GM18873 (cell line): ENCODE measurements at regions not wholly inside any gene's neighbourhood (a gene's known extent, or its start where the extent isn't known, plus 50 kb on each side); places are given as distances from the start of the nearest gene placed in this dataset.
"Not testable (repeated sequence)": the region's sequence is repeated elsewhere in the genome, so short reads cannot be mapped to it uniquely, and the experiment has no call there.

Experiments
- ATAC-seq: cut with Tn5 transposase; IDR thresholded peaks from one replicate; pipeline ENCODE4 v1.9.1; 2021; ENCODE audit warnings: mild to moderate bottlenecking, moderate library complexity, moderate number of reproducible peaks; ENCODE audit not compliant: unreplicated experiment, low FRiP score

DNA sequence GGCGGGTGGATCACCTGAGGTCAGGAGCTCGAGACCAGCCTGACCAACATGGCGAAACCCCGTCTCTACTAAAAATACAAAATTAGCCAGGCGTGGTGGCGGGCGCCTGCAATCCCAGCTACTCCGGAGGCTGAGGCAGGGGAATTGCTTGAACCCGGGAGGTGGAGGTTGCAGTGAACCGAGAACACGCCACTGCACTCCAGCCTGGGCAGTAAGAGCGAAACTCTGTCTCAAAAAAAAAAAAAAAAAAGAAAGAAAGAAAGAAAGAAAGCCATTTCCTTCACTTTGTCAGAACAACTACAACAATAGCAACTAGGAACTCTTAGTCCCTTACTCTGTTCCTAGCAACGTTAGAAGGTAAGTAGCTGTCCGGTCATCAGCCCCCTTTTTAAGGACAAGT is 222.9 kb upstream of the JARID2 start:
- not testable (repeated sequence) for ATAC-seq

DNA sequence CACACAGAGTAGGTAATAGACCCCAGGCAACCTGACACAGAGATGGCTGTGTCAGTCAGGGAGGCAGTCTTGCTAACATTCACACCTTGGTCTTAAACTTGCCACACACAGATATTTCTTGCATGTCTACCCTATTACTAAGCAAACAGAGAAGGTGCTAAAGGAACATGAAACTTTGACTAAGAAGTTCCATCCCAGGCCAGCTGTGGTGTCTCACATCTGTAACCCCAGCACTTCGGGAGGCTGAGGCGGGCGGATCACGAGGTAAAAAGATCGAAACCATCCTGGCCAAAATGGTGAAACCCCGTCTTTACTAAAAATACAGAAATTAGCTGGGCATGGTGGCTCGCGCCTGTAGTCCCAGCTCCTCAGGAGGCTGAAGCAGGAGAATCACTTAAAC is 222.4 kb upstream of the JARID2 start:
- no peak for ATAC-seq

DNA sequence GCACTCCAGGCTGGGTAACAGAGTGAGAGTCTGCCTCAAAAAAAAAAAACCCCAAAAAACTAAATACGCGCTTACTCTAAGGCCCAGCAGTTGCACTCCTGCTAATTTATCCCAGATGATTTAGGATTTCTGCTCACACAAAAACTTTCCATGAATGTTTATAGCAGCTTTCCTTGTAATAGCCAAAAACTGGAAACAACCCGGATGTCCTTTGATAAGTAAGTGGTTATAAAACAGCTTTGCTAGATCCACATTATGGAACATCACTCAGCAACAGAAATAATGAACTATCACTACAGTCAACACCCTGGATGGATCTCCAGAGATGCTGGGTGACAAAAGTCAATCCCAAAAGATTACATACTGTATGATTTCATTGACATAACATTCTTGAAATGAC is 220.4 kb upstream of the JARID2 start:
- ATAC-seq, result no peak

DNA sequence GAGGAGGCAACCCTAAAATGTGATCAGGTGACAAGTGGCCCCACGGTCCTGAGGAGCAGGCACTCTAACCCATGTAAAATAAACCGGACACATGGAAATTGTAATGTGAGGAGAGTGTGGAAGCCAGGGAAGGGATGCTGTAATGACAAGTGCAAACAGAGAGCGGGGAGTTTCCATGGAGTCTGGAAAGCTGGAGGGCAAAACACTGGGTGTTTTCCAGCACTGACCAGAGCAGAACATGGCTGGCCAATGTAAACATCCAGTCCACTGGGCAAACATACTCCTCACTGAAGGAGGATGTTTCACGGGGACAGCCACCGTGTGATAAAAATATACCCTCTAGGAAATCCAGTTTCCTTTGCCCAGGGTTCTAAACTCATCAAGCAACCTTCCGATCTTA is 219.0 kb upstream of the JARID2 start:
- no peak for ATAC-seq

DNA sequence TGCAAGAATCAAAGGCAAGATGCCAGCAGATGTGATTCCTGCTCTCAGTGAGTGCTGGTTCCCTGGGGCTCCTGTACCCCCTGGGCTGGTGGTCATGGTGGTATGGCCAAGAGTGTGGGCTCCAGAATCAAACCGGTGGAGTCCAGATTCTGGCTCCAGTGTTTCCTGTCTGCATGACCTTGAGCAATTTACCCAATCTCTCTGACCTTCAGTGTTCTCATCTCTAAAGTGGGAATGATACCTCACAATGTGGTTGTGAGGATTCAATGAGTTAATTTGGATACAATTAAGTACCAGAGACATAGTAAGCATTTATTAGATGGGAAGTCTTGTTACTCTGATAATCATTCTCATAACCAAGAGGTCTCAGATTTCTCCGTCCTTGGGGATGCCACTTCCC is 218.4 kb upstream of the JARID2 start:
- no peak for ATAC-seq

DNA sequence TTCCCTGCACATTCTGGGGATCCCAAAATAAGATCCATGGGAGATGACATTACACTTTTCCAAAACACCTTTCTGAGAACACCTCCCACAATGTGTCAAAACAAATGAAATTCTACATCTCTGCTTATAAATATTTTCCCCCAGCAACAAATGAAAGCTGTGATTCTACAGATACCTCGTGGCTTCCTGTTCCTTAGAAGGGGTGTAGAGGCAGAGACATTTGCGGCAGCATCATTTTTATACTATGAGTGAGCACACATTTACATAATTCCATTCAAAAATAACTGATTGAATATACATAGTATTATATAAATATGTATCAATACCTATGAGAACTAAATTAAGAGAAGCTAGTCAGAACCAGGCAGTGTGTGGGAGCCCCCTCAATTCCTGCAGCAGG is 213.9 kb upstream of the JARID2 start:
- no peak for ATAC-seq

DNA sequence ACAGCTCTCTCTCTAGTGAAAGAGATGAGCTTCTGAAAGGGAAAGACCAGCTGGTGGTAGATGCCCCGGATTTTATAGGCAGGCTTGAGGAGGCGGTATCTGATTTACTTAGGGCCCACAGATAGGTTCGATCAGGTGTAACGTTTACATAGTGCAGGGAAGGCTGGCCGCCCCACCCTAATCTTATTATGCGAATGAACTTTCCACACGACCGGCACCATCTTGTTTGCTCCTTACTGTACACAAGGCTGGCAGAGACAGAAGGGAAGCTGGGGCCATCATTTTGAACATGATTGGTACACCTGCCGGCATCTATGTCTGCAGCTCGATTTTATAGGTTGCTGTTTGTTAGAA is 212.0 kb upstream of the JARID2 start:
- ATAC-seq, result no peak

DNA sequence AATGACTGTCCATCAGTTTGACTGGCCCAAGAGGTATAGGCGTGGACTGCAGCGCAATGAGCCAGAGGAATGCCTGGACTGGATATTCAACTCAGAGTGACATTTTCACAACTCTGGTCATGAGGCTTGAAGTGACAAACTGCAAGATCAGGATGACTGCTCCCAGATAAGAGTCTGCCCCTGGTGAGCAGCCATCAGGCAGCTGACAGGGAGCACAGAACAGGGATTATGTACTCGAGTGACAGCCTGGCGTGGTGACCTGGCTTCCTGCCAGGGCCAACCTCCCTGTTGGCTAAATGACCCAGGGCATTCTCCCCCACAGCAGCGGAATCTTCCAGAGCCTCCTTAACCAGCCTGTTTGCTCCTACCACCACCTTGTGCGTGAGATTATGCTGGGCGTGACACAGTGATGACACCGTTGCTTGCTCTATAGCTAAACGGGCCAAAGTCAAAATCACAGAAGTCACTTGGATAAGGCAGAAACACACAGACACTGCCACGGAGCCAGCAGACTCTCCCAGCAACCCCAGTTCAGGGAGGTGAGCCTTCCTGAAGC is 209.1 kb upstream of the JARID2 start:
- no peak for ATAC-seq

DNA sequence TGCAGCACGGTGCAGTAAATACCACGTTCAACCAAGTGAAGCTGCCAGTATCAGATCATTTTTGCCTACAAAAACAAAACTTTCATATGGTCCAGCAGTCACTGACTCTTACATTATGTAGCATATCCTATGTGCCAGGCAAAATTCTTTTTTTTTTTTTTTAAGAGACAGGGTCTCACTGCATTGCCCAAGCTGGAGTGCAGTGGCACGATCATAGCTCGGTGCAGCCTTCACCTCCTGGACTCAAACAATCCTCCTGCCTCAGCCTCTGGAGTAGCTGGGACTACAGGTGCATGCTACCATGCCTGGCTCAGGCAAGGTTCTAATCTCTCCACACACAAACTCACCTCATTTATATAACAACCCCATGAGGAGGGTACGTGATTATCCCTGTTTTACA is 208.6 kb upstream of the JARID2 start:
- ATAC-seq, result no peak

DNA sequence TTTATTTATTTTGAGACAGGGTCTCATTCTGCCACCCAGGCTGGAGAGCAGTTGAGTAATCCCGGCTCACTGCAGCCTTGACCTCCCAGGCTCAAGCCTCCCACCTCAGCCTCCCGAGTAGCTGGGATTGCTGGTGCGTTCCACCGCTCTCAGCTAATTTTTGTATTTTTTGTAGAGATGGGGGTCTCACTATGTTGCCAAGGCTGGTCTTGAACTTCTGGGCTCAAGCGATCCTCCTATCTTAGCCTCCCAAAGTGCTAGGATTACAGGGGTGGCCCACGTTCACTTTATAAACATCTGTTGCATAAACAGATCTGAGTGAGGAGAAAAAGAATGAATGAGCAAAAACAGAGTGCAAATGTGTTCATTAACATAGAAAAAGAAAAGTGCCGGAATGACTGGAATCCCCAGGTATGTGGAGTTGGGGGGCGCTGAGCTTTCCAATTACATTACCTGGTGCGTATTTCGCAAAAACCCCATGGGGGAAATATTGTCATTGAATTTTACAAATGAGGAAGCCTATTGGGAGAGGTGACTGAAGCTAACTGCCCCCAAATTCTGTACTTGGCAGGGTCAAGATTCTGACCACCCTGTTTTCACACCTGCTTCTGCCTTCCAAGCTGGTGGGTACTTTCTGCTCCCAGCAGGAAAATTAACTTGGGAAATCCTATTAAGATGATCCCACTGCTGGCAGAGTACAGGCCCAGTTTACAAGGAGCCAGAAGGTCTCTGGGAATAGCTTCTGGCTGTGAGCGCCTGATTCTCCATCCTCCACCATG is 207.7 kb upstream of the JARID2 start:
- no peak for ATAC-seq

DNA sequence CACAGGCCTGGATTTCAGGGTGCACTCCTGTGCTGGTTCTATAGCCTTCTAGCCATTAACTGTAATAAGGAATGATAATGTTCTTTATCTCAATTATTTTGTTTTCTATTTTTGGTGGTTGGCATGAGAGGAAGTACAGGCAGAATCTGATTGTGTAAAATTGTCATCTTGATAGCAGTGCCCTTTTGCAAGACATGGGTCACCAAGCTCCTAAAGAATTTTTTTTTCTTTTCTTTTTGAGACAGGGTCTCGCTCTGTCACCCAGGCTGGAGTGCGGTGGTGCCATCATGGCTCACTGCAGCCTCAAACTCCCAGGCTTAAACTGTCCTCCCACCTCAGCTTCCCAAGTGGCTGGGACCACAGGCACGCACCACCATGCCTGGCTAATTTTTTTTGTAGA is 206.7 kb upstream of the JARID2 start:
- ATAC-seq, result no peak

DNA sequence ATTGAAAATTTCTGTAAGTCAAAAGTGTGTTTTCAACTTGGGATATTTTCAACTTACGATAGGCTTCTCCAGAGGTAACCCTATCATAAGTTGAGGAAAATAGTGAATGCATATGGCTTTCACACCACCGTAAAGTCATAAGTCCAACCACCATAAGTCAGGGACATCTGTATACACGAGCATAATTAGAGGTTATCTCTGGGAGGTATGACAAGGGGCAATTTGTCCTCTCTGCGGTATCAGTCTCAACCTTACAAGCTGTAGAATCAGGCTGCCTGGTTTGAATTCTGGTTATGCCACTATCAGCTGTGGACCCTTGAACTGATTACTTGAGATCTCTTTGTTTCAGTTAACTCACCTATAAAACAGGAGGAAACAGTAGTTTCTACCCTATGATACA is 202.9 kb upstream of the JARID2 start:
- ATAC-seq, result no peak

DNA sequence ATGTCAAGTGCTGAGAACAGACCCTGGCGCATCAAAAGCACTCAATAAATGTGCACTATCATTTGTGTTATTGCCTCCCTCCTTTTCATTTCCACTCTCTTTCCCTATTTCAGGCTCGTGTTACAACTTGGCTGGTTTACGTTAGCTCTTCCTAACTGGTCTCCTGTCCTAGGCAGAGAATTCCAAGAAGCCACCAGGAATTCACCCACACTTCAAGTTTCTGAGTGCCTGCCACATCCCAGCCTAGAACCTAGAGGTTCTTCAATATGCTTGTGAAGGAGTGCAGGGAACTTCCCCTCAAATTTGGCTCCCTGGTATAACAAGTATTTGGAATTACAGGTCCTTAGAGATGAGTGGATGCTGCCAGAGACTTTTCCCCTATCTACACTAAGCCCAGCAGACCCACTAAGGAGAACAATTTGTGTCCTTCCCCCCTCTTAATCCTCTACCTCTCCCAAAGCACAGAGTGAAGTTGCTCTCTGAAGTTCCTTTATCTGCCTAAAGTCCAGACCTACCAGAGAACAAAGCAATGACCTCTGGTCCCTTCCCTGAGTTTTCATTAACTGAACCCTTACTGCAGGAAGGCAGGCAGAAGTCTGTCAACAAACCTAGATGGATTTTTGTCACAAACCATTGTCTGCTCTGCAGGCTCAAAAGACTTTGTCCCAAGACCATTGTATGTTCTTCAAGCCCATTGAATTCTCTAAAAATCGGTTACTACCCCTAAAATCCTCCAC is 201.6 kb upstream of the JARID2 start:
- no peak for ATAC-seq

DNA sequence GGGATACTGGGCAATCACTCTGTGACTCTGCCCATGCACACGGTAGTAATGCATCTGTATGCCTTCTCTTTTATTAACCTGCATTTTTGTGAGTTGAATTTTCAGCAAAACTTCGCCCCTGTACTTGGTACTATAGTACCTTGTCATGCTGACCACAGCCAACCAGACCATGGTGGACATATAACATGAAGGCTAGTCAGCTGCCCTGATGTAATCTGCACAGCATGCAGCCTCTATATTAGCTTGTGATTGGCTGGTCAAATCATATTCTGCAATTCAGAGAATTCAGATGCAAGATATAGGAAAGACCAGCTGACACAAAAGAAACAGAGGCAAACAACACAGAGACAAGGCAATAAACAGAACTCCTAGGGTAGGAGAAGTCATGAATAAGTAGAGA is 200.9 kb upstream of the JARID2 start:
- no peak for ATAC-seq

DNA sequence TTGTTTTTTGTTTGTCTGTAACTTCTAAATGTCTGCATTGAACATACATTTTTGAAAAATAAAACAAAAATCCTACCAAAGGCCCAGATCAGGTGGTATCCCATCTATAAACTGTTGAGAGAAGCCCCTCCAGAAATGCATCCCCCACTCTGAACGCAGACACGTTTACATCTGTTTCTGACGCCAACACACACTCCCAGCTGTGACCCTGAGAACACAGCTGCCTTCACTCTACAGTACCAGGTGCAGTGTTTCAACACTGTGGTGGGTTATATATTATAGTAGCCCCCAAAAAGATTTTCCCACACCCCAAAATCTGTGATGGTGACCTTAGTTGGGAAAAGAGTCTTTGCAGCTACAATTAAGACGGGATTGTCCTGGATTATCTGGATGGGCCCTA is 199.1 kb upstream of the JARID2 start:
- ATAC-seq, result no peak

DNA sequence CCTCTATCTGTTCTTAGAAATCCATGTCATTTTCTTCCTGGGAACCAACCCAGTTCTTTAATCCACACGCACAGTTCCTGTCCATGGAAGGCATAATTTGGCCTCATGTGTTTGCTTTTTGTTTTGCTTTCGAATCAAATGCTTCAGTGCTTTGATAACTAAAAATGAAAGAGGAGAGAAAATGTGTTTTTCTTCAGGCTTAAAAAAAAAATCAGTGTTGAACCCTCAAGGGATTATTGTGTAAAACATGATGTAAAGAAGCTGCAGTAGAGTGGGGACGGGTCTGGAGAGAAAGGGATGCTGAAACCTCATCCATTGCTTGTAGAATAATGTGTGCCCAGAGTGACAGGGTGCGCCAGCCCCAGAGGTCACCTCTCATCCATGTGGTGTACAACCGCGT is 197.5 kb upstream of the JARID2 start:
- no peak for ATAC-seq

DNA sequence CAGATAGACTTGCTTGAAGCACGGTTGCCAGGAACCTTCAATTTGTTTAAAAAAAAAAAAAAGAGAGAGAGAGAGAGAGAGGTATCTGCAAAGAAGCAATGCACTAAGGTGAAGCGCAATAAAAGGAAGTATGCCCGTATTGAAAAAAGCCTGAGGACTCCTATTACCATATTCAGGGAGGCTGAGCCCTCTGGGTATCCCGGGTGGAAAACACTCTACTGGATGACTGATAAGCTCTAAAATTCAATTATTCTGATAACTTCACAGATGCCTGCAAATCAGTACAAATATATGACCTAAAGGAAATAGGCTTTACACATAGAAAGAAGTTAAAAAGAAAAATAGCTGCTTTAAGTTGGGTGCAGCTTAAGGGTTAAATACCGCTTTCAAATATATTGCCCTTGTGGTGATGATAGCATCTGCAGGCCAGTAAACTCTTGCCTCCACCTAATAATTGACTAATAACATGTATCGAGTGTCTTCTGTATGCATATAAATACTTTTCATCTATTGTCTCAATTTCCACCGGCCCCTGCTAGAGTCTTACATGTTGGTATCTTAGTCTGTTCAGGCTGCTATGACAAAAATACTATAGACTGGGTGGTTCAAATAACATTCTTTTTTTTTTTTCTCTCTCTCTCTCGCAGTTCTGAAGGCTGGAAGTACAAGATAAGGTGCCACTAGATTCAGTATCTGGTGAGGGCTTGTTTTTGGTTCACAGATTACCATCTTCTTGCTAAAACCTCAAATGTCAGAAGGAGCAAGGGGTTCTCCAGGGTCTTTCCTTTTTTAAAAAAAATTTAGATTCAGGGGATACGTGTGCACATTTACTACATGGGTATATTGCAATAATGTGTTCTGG is 187.4 kb upstream of the JARID2 start:
- no peak for ATAC-seq

DNA sequence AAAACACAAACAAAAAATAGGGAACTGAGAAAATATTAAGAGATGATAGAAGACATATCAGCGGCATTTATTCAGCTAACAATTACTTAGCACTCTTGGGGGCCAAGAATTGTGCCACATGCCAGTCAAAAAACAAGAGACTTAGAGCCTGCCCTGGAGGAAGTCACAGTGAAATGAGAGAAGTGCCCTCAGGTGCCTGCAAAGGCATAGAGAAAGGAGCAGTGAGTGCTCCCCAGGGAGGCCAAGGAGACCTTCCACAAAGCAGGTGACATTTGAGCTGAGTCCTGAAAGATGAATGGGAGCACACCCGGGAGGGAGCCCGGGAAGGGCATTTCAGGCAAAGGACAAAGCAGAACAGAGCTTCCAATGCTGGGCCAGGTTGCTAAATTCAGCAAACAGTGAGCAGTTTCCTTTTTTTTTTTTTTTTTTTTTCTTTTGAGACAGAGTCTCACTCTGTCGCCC is 184.7 kb upstream of the JARID2 start:
- no peak for ATAC-seq

DNA sequence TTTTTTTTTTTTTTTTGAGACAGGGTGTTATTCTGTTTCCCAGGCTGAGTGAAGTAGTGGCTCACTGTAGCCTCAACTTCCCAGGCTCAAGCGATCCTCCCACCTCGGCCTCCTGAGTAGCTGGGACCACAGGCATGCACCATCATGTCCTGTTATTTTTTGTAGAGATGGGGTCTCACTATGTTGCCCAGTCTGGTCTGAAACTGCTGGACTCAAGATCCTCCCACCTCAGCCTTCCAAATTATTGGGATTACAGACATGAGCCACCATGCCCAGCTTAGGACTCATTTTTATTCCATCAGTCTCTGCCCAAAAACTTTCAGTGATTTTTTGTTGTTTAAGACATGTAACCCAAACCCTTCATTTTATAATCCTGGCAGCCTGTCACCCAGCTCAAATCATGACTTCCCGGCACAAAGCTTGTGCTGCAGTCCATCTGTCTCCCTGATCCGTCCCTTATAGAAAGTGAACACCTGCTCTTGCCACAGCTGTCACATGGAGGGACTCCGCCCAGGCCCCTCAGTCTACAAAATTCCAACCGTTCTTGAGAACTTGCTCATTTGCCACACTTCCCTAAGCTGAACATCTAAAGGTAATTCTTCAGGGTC is 183.9 kb upstream of the JARID2 start:
- ATAC-seq, result no peak

DNA sequence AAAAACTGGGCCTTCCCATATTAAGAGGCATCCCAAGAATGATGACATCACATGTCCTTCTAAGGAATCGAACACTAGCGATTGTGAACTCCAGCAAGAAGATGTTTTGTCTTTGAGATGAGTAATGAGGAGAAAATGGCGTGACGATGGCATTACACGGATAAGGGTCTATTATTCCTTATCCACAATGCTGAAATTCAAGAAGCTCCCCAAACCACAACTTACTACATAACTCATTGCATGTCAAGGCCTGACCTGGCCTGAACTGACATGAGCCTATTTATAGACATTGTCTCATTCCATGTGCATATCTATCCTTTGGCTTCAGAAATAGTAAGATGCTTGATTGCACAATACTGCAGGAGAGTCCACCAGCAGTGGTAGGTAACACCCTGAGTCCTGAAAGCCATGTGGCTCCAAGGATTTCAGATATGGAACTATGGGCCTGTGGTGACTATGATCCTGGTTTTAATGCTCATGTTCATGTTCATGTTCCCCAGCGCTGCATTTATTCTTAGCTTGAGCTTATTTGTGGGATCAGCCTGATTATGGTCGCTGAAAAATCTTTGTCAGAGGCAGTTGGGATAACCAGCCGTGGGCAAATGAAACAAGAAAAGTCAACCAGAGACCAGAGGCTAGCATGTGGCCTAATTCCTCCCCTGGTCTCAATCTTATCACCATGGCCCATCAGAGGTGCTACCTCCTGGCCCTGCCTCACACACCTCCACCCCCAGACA is 183.2 kb upstream of the JARID2 start:
- ATAC-seq, result no peak
